ENCODE measurements at regions not wholly inside any gene's neighbourhood (a gene's known extent, or its start where the extent isn't known, plus 50 kb on each side); places are given as distances from the start of the nearest gene placed in this dataset.

- no peaks in the 10 kb centered on the region for H3K36me3 ChIP-seq (ENCODE audit: insufficient read depth, low read length)
- H3K4me1 ChIP-seq (ENCODE audit: insufficient read depth, low read length), result no peaks in the 10 kb centered on the region
- H2AFZ ChIP-seq (ENCODE audit: low read depth, low read length), result peak overlapping the region; percentile 32
- no peak overlapping the region for H3K4me3 ChIP-seq (ENCODE audit: low read length)
- H3K9me3 ChIP-seq (ENCODE audit: low read length), result no peaks in the 10 kb centered on the region
- H3K27me3 ChIP-seq (ENCODE audit: insufficient read depth, low read length), result no peaks in the 10 kb centered on the region
Measured at GRCh38 chr1:86258101-86258500, 101.5 kb upstream of the COL24A1 start.

DNA sequence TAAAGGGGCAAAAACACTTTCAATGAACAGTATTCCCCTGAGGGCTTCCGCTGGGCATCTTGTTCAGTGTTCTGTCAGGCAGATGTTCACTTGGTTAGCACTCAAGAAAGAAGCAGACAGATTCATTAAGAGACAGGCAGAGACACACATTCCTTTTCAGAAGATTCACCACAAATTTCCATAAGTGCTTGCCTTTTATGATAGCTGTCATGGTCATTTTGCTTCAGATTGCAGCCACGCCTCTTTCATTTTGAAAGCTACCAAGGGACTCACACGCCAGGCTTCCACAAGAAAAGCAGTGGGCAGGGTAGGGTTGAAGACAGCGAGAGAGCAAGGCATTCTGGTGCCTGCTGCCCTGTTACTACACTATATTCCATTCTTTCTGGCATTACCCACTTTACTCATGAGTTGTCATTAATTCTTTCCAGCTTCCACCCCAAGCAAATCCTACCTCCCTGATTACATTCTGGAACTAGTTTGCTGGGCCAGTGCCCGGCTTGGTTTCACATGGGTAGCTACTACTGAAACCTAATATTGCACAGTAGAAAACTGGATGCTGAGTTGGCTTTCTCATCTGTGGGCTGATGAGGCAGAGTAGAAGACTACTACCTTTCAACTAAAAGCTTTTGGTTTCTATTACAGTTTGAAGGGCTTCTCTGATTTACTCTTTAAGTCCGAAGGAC, 91.2 kb upstream of the COL24A1 start:
- Histone ChIP-seq H3K36me3 (ENCODE audit: insufficient read depth, low read length) (no peaks in the 10 kb centered on the region), H3K9me3 (ENCODE audit: low read length) (no peaks in the 10 kb centered on the region), H3K27me3 (ENCODE audit: insufficient read depth, low read length) (no peaks in the 10 kb centered on the region), H3K4me3 (ENCODE audit: low read length) (no peak overlapping the region), H2AFZ (ENCODE audit: low read depth, low read length) (no peak overlapping the region), H3K4me1 (ENCODE audit: insufficient read depth, low read length) (no peaks in the 10 kb centered on the region)

DNA sequence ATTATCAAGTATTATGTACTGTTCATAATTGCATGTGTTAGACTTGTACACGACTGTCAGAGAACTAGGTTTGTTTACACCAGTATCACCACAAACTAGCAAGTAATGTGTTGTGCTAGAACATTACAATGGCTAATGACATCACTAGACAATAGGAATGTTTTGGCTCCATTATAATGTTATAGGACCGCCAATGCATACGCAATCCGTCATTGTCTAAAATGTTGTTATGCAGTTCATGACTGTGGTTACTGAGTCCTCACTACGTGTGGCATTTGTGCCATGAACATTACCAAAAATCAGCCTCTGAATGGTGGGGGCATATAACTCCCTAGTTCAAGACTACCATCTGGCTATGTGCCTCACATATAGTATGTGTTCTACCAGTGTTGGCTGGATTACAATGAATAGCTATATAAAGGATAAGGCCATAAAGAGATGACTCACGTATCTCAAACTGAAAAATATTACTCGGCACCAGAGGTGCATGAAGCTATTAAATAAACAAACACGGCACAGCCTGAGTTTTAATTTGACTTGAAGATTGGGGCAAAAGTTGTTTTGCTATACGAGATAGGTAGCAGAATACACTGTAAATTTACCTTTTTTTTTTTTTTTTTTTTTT, 89.1 kb upstream of the COL24A1 start:
- H3K9me3 ChIP-seq (ENCODE audit: low read length), result no peaks in the 10 kb centered on the region
- no peak overlapping the region for H3K4me3 ChIP-seq (ENCODE audit: low read length)
- H3K36me3 ChIP-seq (ENCODE audit: insufficient read depth, low read length), result no peaks in the 10 kb centered on the region
- H3K27me3 ChIP-seq (ENCODE audit: insufficient read depth, low read length), result no peaks in the 10 kb centered on the region
- no peak overlapping the region for H2AFZ ChIP-seq (ENCODE audit: low read depth, low read length)
- no peaks in the 10 kb centered on the region for H3K4me1 ChIP-seq (ENCODE audit: insufficient read depth, low read length)

- peak overlapping the region; percentile 5 for H2AFZ ChIP-seq (ENCODE audit: low read depth, low read length)
- no peaks in the 10 kb centered on the region for H3K27me3 ChIP-seq (ENCODE audit: insufficient read depth, low read length)
- H3K36me3 ChIP-seq (ENCODE audit: insufficient read depth, low read length), result no peaks in the 10 kb centered on the region
- H3K9me3 ChIP-seq (ENCODE audit: low read length), result no peaks in the 10 kb centered on the region
- no peak overlapping the region for H3K4me3 ChIP-seq (ENCODE audit: low read length)
- peaks cover 8% of the 10 kb centered on the region for H3K4me1 ChIP-seq (ENCODE audit: insufficient read depth, low read length)
Measured at GRCh38 chr1:86239894-86240293, 83.3 kb upstream of the COL24A1 start.

DNA sequence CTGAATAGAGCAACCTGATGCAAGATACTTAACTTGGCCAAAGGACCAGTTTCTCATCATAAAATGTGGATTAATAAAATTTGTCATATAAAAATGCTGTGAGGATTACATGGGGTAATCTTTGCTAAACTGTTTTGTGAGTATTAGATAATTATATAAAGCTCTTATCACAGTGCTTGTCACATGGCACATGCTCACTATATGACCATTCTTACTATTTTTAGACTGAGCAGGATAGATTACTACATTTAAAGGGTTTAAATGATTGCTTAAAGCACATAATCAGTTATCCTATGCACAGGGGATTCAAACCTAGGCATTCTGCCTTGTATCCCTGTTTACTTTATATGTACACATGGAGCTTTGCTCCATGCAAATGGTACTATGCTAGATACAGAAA, 82.9 kb upstream of the COL24A1 start:
- H3K36me3 ChIP-seq (ENCODE audit: insufficient read depth, low read length), result no peaks in the 10 kb centered on the region

DNA sequence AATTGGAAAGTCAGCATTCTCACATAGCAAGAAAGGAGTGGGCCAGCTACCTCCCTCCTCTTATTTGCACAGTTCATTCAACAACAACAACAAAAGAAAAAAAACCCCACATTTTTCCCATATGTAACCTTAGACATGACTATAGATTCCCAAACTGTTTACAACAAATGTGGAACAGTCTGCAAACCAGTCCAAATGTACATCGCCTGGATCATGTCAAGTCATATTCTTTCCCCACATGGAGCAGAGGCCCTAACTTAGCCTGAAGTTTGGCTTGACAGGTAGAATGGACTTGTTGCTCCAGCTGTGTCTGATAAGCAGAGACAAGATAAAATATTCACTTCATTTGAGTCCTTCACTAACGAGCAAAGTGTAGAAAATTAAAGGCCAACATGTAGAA, 81.7 kb upstream of the COL24A1 start:
- Histone ChIP-seq H3K4me1 (ENCODE audit: insufficient read depth, low read length) (peaks cover 8% of the 10 kb centered on the region), H3K27me3 (ENCODE audit: insufficient read depth, low read length) (no peaks in the 10 kb centered on the region), H3K36me3 (ENCODE audit: insufficient read depth, low read length) (no peaks in the 10 kb centered on the region), H3K9me3 (ENCODE audit: low read length) (no peaks in the 10 kb centered on the region), H3K4me3 (ENCODE audit: low read length) (no peak overlapping the region), H2AFZ (ENCODE audit: low read depth, low read length) (peak overlapping the region; percentile 49)

More for the DNA sequence above, 82.9 kb upstream of the COL24A1 start:
- Histone ChIP-seq H3K4me1 (ENCODE audit: insufficient read depth, low read length) (peaks cover 8% of the 10 kb centered on the region), H3K27me3 (ENCODE audit: insufficient read depth, low read length) (no peaks in the 10 kb centered on the region), H2AFZ (ENCODE audit: low read depth, low read length) (peak overlapping the region; percentile 5), H3K4me3 (ENCODE audit: low read length) (no peak overlapping the region), H3K9me3 (ENCODE audit: low read length) (no peaks in the 10 kb centered on the region)

DNA sequence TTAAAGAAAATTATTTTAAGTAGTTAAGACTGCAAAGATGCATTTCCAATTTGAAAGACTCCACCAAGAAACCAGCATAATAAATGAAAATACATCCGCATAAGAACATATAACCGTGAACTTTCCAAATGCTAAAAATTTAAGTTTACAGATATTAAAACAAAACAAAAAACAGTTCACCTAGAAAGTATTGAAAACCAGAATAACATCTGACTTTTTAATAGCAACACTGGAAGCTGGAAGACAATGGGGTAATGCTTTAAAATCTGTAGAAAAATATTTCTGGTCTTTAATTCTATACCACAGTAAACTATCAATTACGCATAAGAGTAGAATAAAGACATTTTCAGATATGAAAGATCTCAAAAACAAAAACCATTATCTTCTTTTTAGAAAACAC, 79.3 kb upstream of the COL24A1 start:
- no peaks in the 10 kb centered on the region for H3K9me3 ChIP-seq (ENCODE audit: low read length)
- H3K36me3 ChIP-seq (ENCODE audit: insufficient read depth, low read length), result no peaks in the 10 kb centered on the region
- H3K4me3 ChIP-seq (ENCODE audit: low read length), result no peak overlapping the region
- H2AFZ ChIP-seq (ENCODE audit: low read depth, low read length), result no peak overlapping the region
- no peaks in the 10 kb centered on the region for H3K27me3 ChIP-seq (ENCODE audit: insufficient read depth, low read length)
- H3K4me1 ChIP-seq (ENCODE audit: insufficient read depth, low read length), result peaks cover 8% of the 10 kb centered on the region

GRCh38 chr1:86233403-86233802, 76.8 kb upstream of the COL24A1 start:
- Histone ChIP-seq H2AFZ (ENCODE audit: low read depth, low read length) (no peak overlapping the region), H3K4me3 (ENCODE audit: low read length) (no peak overlapping the region), H3K27me3 (ENCODE audit: insufficient read depth, low read length) (no peaks in the 10 kb centered on the region), H3K36me3 (ENCODE audit: insufficient read depth, low read length) (no peaks in the 10 kb centered on the region), H3K9me3 (ENCODE audit: low read length) (no peaks in the 10 kb centered on the region), H3K4me1 (ENCODE audit: insufficient read depth, low read length) (no peaks in the 10 kb centered on the region)

DNA sequence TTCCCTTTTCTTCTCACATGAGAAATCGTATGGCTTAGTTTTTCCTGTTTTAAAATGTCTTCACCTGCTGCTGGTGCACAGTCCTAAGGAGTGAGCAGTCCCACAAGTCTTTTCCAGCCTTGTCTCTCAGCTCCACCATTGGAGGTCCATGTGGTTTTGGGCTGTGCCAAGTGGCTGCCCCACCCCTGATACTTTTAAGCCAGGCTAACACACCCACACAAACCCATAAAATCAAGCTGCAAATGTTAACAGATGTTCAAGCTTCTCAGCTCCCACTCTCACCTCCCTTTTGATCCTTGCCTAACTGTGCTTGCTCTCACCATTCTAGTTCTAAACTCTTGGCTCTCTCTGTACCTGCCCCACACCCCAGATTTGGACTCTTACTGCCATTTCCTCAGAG, 74.5 kb upstream of the COL24A1 start:
- Histone ChIP-seq H3K27me3 (ENCODE audit: insufficient read depth, low read length) (no peaks in the 10 kb centered on the region), H3K4me1 (ENCODE audit: insufficient read depth, low read length) (peaks cover 12% of the 10 kb centered on the region), H3K9me3 (ENCODE audit: low read length) (no peaks in the 10 kb centered on the region), H3K36me3 (ENCODE audit: insufficient read depth, low read length) (no peaks in the 10 kb centered on the region), H3K4me3 (ENCODE audit: low read length) (no peak overlapping the region), H2AFZ (ENCODE audit: low read depth, low read length) (no peak overlapping the region)

DNA sequence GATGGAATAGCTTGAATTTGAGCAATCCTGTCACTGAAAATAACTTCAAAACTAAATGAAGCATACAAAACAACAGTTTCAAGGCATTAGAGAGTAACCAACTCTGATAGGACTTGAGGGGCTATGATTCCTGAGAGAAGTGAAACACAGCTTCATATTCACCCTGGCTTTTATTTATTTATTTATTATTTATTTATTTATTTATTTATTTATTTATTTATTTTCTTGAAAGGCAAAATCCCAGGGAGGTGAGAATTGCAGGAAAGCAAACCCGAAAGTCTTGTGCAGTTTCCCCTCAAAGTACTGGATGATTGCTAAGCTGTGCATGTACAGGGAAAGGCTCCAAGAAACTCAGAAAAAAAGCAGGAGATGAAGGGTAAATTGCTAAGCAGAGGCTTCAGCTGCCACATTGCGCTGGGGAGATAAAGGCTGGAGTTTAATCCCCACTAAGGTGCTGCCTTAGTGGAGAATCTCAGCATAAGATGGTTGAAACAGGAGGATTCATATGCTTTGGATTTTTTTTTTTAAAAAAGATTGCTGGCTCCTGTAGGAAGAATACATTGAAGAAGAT, 72.9 kb upstream of the COL24A1 start:
- Histone ChIP-seq H3K9me3 (ENCODE audit: low read length) (no peaks in the 10 kb centered on the region), H2AFZ (ENCODE audit: low read depth, low read length) (no peak overlapping the region), H3K36me3 (ENCODE audit: insufficient read depth, low read length) (no peaks in the 10 kb centered on the region), H3K27me3 (ENCODE audit: insufficient read depth, low read length) (no peaks in the 10 kb centered on the region), H3K4me3 (ENCODE audit: low read length) (no peak overlapping the region), H3K4me1 (ENCODE audit: insufficient read depth, low read length) (peaks cover 20% of the 10 kb centered on the region)

DNA sequence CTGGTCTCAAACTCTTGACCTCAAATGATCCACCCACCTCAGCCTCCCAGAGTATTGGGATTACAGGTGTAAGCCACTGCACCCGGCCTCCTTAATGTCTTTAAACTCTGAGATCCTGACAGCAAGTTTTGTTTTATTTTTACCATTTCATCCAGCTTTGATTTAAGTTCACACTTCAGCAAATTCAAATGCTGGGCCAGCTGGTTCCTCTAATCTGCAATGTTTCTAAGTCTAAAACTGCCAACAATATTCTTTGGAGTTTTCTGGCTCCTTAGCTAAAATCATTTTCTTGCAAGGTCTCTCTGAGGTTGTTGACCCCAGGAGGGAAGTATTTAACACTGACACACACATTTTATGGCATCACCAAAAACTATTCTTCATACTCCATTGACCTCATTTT, 72.0 kb upstream of the COL24A1 start:
- H3K36me3 ChIP-seq (ENCODE audit: insufficient read depth, low read length), result no peaks in the 10 kb centered on the region
- no peaks in the 10 kb centered on the region for H3K9me3 ChIP-seq (ENCODE audit: low read length)

GRCh38 chr1:86227026-86227425, 70.5 kb upstream of the COL24A1 start:
- Histone ChIP-seq H3K9me3 (ENCODE audit: low read length) (no peaks in the 10 kb centered on the region), H3K4me3 (ENCODE audit: low read length) (no peak overlapping the region), H2AFZ (ENCODE audit: low read depth, low read length) (no peak overlapping the region), H3K4me1 (ENCODE audit: insufficient read depth, low read length) (peaks cover 20% of the 10 kb centered on the region), H3K27me3 (ENCODE audit: insufficient read depth, low read length) (no peaks in the 10 kb centered on the region), H3K36me3 (ENCODE audit: insufficient read depth, low read length) (no peaks in the 10 kb centered on the region)

More for the DNA sequence above, 72.0 kb upstream of the COL24A1 start:
- peaks cover 20% of the 10 kb centered on the region for H3K4me1 ChIP-seq (ENCODE audit: insufficient read depth, low read length)
- H2AFZ ChIP-seq (ENCODE audit: low read depth, low read length), result no peak overlapping the region
- no peaks in the 10 kb centered on the region for H3K27me3 ChIP-seq (ENCODE audit: insufficient read depth, low read length)
- H3K4me3 ChIP-seq (ENCODE audit: low read length), result no peak overlapping the region

DNA sequence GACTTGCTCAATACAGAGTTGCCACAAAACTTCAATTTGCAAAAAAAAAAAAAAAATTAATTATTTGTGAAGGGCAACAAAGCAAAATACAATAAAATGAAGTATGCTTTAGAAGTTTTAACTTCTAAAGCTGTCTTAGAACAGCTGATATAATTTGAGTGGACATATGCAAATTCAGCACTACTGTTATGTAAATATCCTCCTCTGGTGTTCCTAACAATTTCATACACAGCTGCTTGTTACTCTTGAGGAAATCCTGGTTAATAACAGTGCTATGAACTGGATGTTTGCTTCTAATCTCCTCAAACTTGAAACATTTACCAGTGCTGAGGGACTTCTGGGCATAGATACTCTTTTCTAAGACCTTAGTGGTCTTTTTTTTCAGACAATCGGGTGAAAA, 69.6 kb upstream of the COL24A1 start:
- Histone ChIP-seq H3K4me1 (ENCODE audit: insufficient read depth, low read length) (peaks cover 20% of the 10 kb centered on the region), H3K27me3 (ENCODE audit: insufficient read depth, low read length) (no peaks in the 10 kb centered on the region), H3K4me3 (ENCODE audit: low read length) (no peak overlapping the region), H3K36me3 (ENCODE audit: insufficient read depth, low read length) (no peaks in the 10 kb centered on the region), H3K9me3 (ENCODE audit: low read length) (no peaks in the 10 kb centered on the region), H2AFZ (ENCODE audit: low read depth, low read length) (no peak overlapping the region)
